ENCODE measurements at regions not wholly inside any gene's neighbourhood (a gene's known extent, or its start where the extent isn't known, plus 50 kb on each side); places are given as distances from the start of the nearest gene placed in this dataset.

- TF ChIP-seq CTCF (IDR thresholded peaks at IDR 0.05; ENCODE audit: low read depth, low read length) (no peak), EZH2phosphoT487 (IDR thresholded peaks at IDR 0.05; ENCODE audit: low read depth) (no peak)
Measured at GRCh38 chr12:124389725-124390441, 95.0 kb downstream of the RFLNA start.

Measured in OCI-LY3 (cell line).